Right atrium auricular region (tissue), 2 donors: ENCODE measurements at regions not wholly inside any gene's neighbourhood (a gene's known extent, or its start where the extent isn't known, plus 50 kb on each side); places are given as distances from the start of the nearest gene placed in this dataset.

Experiments
- DNase-seq: peaks from one replicate; pipeline ENCODE4 v3.0.0-alpha.2; 2019; ENCODE audit warnings: low spot score
- H3K27ac ChIP-seq, 2 donors: fragments of 200-600 bp; sonication (generic); 1 replicate in 1 of 2; 2 replicates in 1 of 2; pipeline ENCODE4 v1.5.1; 2016 to 2019
- H3K27me3 ChIP-seq, 2 donors: fragments of 200-600 bp; sonication (generic); one replicate each; pipeline versions ENCODE4 v1.5.1 to v1.6.0; 2017 to 2019
- H3K36me3 ChIP-seq: fragments of 200-600 bp; sonication (generic); one replicate; pipeline ENCODE4 v1.5.1; 2016
- H3K4me1 ChIP-seq, 2 donors: fragments of 200-600 bp; sonication (generic); one replicate each; pipeline versions ENCODE4 v1.5.1 to v1.6.0; 2017 to 2019
- H3K4me3 ChIP-seq, 2 donors: fragments of 200-600 bp; sonication (generic); 1 replicate in 1 of 2; 2 replicates in 1 of 2; pipeline ENCODE4 v1.5.1; 2017 to 2019; ENCODE audit warnings: mild to moderate bottlenecking in 1 of 2, moderate library complexity in 1 of 2
- H3K9me3 ChIP-seq, 2 donors: fragments of 200-600 bp; sonication (generic); one replicate each; pipeline ENCODE4 v1.5.1; 2019
- TF ChIP-seq, protein P1 (sequence below), 2 donors: fragments of 200-600 bp; sonication (generic); IDR thresholded peaks; one replicate each; pipeline ENCODE4 v1.5.1; 2019; ENCODE audit warnings: antibody characterized with exemption in 2 of 2

GRCh38 chr11:120023551-120023950 lies 114.4 kb downstream of the TRIM29 start:
- no peaks in the 10 kb centered on the region for H3K9me3 ChIP-seq
- no peak overlapping the region for H3K4me3 ChIP-seq
- no peaks in the 10 kb centered on the region for H3K4me1 ChIP-seq
- TF ChIP-seq, protein P1, sequence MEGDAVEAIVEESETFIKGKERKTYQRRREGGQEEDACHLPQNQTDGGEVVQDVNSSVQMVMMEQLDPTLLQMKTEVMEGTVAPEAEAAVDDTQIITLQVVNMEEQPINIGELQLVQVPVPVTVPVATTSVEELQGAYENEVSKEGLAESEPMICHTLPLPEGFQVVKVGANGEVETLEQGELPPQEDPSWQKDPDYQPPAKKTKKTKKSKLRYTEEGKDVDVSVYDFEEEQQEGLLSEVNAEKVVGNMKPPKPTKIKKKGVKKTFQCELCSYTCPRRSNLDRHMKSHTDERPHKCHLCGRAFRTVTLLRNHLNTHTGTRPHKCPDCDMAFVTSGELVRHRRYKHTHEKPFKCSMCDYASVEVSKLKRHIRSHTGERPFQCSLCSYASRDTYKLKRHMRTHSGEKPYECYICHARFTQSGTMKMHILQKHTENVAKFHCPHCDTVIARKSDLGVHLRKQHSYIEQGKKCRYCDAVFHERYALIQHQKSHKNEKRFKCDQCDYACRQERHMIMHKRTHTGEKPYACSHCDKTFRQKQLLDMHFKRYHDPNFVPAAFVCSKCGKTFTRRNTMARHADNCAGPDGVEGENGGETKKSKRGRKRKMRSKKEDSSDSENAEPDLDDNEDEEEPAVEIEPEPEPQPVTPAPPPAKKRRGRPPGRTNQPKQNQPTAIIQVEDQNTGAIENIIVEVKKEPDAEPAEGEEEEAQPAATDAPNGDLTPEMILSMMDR (IDR thresholded peaks at IDR 0.05), result no peak
- H3K27ac ChIP-seq, result no peak overlapping the region
- H3K27me3 ChIP-seq, result peaks cover 0 to 4% of the 10 kb centered on the region in 2 donors
- no peak for DNase-seq
- no peaks in the 10 kb centered on the region for H3K36me3 ChIP-seq

- H3K27me3 ChIP-seq, result peaks cover 0 to 4% of the 10 kb centered on the region in 2 donors
- no peak overlapping the region for H3K4me3 ChIP-seq
- H3K9me3 ChIP-seq, result no peaks in the 10 kb centered on the region
- no peak for DNase-seq
- no peaks in the 10 kb centered on the region for H3K36me3 ChIP-seq
- no peaks in the 10 kb centered on the region for H3K4me1 ChIP-seq
- H3K27ac ChIP-seq, result no peak overlapping the region
- TF ChIP-seq, protein P1 (IDR thresholded peaks at IDR 0.05), result no peak
Measured at GRCh38 chr11:120023120-120023519, 114.8 kb downstream of the TRIM29 start.

GRCh38 chr11:120022617-120023016 lies 115.3 kb downstream of the TRIM29 start:
- TF ChIP-seq, protein P1 (IDR thresholded peaks at IDR 0.05), result no peak
- Histone ChIP-seq H3K9me3 (no peaks in the 10 kb centered on the region), H3K4me3 (no peak overlapping the region), H3K4me1 (no peaks in the 10 kb centered on the region), H3K27me3 (peaks cover 0 to 4% of the 10 kb centered on the region in 2 donors), H3K27ac (no peak overlapping the region), H3K36me3 (no peaks in the 10 kb centered on the region)
- no peak for DNase-seq

DNA sequence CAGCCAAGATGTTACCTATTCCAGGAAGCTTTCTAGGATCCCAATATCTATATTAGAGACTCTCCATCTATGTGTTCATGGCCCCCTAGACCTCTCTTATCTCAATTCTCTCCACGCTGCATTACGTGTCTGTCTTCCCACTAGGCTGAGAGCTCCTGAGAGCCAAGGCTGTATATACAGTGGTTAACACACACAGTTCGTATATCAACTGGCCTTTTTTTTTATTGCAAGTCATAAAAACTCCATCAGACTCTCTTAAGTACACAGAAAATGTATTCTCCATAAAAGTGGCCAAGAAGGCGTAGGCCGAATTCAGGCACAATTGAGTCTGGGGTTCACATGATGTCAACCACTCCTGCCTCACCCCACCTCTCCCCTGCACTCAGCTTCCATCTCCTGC lies 115.9 kb downstream of the TRIM29 start:
- H3K27me3 ChIP-seq, result peaks cover 0 to 4% of the 10 kb centered on the region in 2 donors

GRCh38 chr11:120021391-120021953 lies 116.4 kb downstream of the TRIM29 start:
- Histone ChIP-seq H3K27ac (no peak overlapping the region), H3K27me3 (peaks cover 0 to 4% of the 10 kb centered on the region in 2 donors)

More for the DNA sequence above, 115.9 kb downstream of the TRIM29 start:
- Histone ChIP-seq H3K36me3 (no peaks in the 10 kb centered on the region), H3K9me3 (no peaks in the 10 kb centered on the region), H3K4me3 (no peak overlapping the region), H3K27ac (no peak overlapping the region), H3K4me1 (no peaks in the 10 kb centered on the region)
- no peak for DNase-seq
- TF ChIP-seq, protein P1 (IDR thresholded peaks at IDR 0.05), result no peak

More at GRCh38 chr11:120021391-120021953, 116.4 kb downstream of the TRIM29 start:
- Histone ChIP-seq H3K9me3 (no peaks in the 10 kb centered on the region), H3K4me1 (no peaks in the 10 kb centered on the region), H3K36me3 (no peaks in the 10 kb centered on the region), H3K4me3 (no peak overlapping the region)
- no peak for DNase-seq
- TF ChIP-seq, protein P1 (IDR thresholded peaks at IDR 0.05), result no peak
